GM18505 (cell line): ENCODE measurements at regions not wholly inside any gene's neighbourhood (a gene's known extent, or its start where the extent isn't known, plus 50 kb on each side); places are given as distances from the start of the nearest gene placed in this dataset.

Experiments used
- ATAC-seq: cut with Tn5 transposase; IDR thresholded peaks from one replicate; pipeline ENCODE4 v1.9.1; 2021; ENCODE audit not compliant: unreplicated experiment
- POLR2A ChIP-seq: IDR thresholded peaks from 4 replicates; pipeline ENCODE4 v1.6.1; 2011; ENCODE audit warnings: borderline replicate concordance; ENCODE audit not compliant: insufficient read depth, insufficient read length; ENCODE audit errors: extremely low read depth

DNA sequence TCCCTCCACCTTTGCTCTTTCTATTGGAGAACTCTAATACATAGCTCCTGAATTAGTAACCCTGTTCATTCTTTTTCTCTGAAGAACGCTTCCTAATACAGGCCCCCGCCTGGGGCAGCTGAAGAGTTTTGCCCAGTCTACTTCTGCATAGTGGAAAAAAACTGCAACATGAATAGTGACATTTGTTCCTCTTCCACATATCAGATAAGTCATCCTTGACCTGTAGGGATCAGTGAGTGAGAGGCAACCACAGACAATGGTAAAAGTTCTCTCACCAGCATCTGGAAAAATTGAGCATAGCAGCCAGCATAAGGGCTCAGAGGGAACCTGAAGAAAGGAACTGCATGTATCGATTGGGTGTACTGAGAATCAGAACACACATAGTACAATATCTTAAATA, 262.0 kb downstream of the STK31 start:
- no peak for TF ChIP-seq POLR2A
- no peak for ATAC-seq

GRCh38 chr7:23973264-23973663, 263.2 kb downstream of the STK31 start:
- TF ChIP-seq POLR2A = no peak
- ATAC-seq = no peak

GRCh38 chr7:23980081-23980480, 270.1 kb downstream of the STK31 start:
- ATAC-seq = no peak
- no peak for TF ChIP-seq POLR2A

- no peak for TF ChIP-seq POLR2A
- no peak for ATAC-seq
Observed at GRCh38 chr7:23981314-23981713, 271.3 kb downstream of the STK31 start.

DNA sequence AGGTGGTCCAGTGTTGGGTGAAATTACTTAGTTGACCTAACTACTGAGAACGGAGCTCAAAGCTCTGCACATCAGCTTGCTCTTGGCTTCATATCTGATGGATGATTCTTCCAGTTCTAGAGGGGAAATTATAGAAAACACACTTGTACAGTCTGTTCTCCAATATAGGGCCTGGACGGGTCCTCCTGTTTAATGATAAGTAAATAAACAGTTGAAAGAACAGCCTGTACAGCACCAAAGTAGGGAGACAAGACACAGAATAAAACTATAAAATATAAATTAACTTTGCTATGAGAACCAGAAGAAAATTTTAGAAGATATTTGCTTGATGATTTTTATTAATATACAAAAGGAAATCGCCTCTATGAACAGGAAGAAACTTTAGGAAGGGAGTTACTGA, 271.7 kb downstream of the STK31 start:
- no peak for TF ChIP-seq POLR2A
- ATAC-seq = no peak

- no peak for TF ChIP-seq POLR2A
- no peak for ATAC-seq
Observed at GRCh38 chr7:24005517-24005916, 278.5 kb upstream of the NPY start.

DNA sequence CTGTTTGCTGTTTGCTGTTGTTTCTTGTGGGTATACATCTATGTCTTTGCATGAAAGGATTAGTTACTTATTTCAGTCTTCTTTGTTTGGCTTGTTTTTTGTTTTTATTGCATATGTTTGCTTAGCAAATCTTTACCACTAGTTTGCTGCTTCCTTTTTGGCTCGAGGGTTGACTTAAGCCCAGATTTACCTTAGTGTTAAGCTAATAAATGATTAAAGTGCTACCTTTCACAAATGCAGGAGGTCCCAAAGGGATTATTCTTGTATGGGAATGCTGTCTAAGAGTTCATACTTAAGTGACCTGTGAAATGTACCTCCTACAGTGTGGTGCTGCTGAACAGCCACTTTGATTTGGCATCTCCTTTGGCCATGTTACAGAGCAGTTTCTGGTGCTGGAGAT, 273.5 kb upstream of the NPY start:
- no peak for TF ChIP-seq POLR2A
- no peak for ATAC-seq

DNA sequence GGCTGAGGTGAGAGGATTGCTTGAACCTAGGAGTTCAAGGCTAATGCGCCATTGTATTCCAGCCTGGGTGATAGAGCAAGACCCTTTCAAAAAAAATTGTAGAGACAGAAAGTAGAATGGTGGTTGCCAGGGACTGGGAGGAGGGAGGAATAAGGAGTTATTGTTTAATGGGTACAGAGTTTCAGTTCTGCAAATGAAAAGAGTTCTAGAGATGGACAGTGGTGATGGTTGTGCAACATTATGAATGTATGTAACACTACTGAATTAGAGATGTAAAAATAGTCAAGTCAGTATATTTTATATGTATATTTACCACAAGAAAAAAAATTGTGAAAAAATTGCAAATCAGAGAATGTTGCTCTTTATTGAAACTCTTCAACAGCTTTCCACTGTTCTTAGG, 266.5 kb upstream of the NPY start:
- no peak for TF ChIP-seq POLR2A
- ATAC-seq = no peak

DNA sequence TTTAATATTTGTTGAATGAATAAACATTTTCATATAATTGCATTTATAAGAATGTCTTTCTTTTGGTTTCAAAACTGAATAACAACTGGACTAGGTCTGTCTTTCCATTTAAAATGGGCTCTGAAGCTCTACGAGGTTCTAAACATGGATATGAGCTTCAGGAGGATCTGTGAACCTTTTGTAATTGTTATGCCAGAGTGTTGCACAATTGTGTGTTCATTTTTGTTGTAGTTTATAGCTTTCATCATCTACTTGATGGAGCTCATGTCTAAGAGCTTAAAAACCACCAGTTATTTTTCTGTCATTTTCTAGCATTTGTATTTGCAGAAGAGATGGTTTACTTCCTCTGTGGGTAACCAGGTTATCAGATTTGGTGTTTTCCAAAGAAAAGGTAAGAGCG, 265.7 kb upstream of the NPY start:
- ATAC-seq = no peak
- no peak for TF ChIP-seq POLR2A

GRCh38 chr7:24019841-24020240, 264.1 kb upstream of the NPY start:
- TF ChIP-seq POLR2A = no peak
- no peak for ATAC-seq

GRCh38 chr7:24024276-24025068, 259.5 kb upstream of the NPY start:
- ATAC-seq = no peak
- TF ChIP-seq POLR2A = no peak

DNA sequence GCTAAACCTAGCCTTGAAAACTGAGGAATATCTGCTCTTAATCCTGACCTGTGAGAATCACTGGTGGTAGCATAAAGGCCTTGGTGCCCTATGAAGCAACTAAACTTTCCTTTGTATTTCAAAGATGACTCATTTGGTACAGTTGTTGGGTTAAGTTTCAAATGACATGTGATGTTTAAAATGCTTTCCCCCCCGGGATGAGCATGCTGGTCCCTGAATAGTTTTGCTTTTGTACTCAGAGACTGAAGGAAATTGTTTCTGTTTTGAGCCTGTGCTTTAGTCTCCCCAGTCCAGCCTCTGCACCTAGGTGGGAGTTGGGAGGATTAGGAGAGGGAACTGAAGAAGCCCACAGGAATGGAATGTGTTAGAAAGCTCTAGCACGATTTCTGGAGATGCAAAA, 258.9 kb upstream of the NPY start:
- ATAC-seq = no peak
- no peak for TF ChIP-seq POLR2A

GRCh38 chr7:24025765-24026164, 258.2 kb upstream of the NPY start:
- TF ChIP-seq POLR2A = no peak
- ATAC-seq = no peak

DNA sequence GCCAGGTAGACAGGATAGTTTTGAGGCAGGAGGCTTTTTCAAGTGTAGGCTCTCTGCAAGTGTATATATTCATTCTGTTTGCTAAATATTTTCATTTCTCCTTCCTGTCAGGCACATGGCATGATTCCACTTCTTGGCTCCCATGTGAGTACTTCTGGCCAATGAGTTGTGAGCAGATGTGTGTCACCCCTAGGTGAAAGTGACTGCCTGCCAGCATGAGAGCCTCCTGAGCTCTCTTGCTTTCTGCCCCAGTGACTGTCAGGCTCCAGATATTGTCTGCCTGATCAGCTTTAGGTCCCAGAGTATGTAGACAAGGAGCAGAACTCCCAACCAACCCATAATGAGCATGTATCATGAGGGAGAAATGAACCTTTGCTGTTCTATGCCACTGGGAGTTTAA, 257.6 kb upstream of the NPY start:
- no peak for ATAC-seq
- no peak for TF ChIP-seq POLR2A

GRCh38 chr7:24029068-24029467, 254.9 kb upstream of the NPY start:
- no peak for ATAC-seq
- TF ChIP-seq POLR2A = no peak
